CD14-positive monocyte (primary cell): ENCODE measurements at regions not wholly inside any gene's neighbourhood (a gene's known extent, or its start where the extent isn't known, plus 50 kb on each side); places are given as distances from the start of the nearest gene placed in this dataset.

ENCODE experiments used
- DNase-seq, 3 donors: peaks; one replicate each; pipeline ENCODE4 v3.0.0-alpha.2; 2011 to 2022
- H2AFZ ChIP-seq: 2 replicates; pipeline ENCODE4 v1.6.0; 2012; ENCODE audit warnings: mild to moderate bottlenecking, low read depth, low read length, inconsistent platforms; ENCODE audit not compliant: insufficient read depth, poor library complexity, severe bottlenecking
- H3K27ac ChIP-seq, 2 donors: 1 replicate in 1 of 2; 2 replicates in 1 of 2; pipeline ENCODE4 v1.5.1; 2012 to 2013; ENCODE audit warnings: low read length in 2 of 2, control low read depth in 1 of 2, inconsistent platforms in 1 of 2, low read depth in 1 of 2, mild to moderate bottlenecking in 1 of 2
- H3K27me3 ChIP-seq, 2 donors: one replicate each; pipeline versions ENCODE4 v1.6.0 to v1.6.1; 2011 to 2013; ENCODE audit warnings: low read length in 2 of 2; ENCODE audit not compliant: control insufficient read depth in 2 of 2, insufficient read depth in 2 of 2
- H3K36me3 ChIP-seq, 2 donors: replicated peaks in 1 of 2; 1 replicate in 1 of 2; 2 replicates in 1 of 2; pipeline versions ENCODE4 v1.5.1 to v1.6.1; 2012 to 2013; ENCODE audit warnings: low read length in 2 of 2, control low read depth in 1 of 2, inconsistent platforms in 1 of 2, mild to moderate bottlenecking in 1 of 2; ENCODE audit not compliant: insufficient read depth in 2 of 2, control insufficient read depth in 1 of 2
- H3K4me1 ChIP-seq, 2 donors: 1 replicate in 1 of 2; 2 replicates in 1 of 2; pipeline versions ENCODE4 v1.5.1 to v1.6.1; 2012 to 2013; ENCODE audit warnings: low read length in 2 of 2, control low read depth in 1 of 2, inconsistent platforms in 1 of 2, mild to moderate bottlenecking in 1 of 2, moderate library complexity in 1 of 2; ENCODE audit not compliant: insufficient read depth in 2 of 2, control insufficient read depth in 1 of 2
- H3K4me2 ChIP-seq: replicated peaks from 2 replicates; pipeline ENCODE3; 2012; ENCODE audit warnings: low read length, moderate library complexity, mild to moderate bottlenecking; ENCODE audit not compliant: poor library complexity, severe bottlenecking; ENCODE audit errors: extremely low read depth
- H3K4me3 ChIP-seq, 3 experiments: fragments of 200-600 bp in 1 of 3; sonication (generic) in 1 of 3; replicated peaks in 1 of 3; 1 replicate in 2 of 3; 2 replicates in 1 of 3; pipeline ENCODE4 v1.5.1; 2011 to 2013; ENCODE audit warnings: low read length in 3 of 3, mild to moderate bottlenecking in 3 of 3, control low read depth in 2 of 3, low read depth in 2 of 3, inconsistent platforms in 1 of 3, moderate library complexity in 1 of 3
- H3K79me2 ChIP-seq: 2 replicates; pipeline ENCODE4 v1.6.0; 2012; ENCODE audit warnings: mild to moderate bottlenecking, control low read depth, inconsistent platforms, low read length, moderate library complexity; ENCODE audit not compliant: insufficient read depth
- H3K9ac ChIP-seq: 2 replicates; pipeline ENCODE4 v1.6.0; 2017; ENCODE audit warnings: low read length, mild to moderate bottlenecking; ENCODE audit not compliant: insufficient read depth, poor library complexity, severe bottlenecking
- H3K9me3 ChIP-seq, 2 donors: replicated peaks in 1 of 2; 1 replicate in 1 of 2; 2 replicates in 1 of 2; pipeline versions ENCODE4 v1.5.1 to v1.6.1; 2012 to 2013; ENCODE audit warnings: low read length in 2 of 2, control low read depth in 1 of 2; ENCODE audit not compliant: control insufficient read depth in 1 of 2, insufficient read depth in 1 of 2
- H4K20me1 ChIP-seq: 2 replicates; pipeline ENCODE4 v1.6.0; 2012; ENCODE audit warnings: mild to moderate bottlenecking, low read length, control low read depth, moderate library complexity; ENCODE audit not compliant: insufficient read depth
- H3K27ac Mint-ChIP-seq, 7 donors: one replicate each; pipeline ENCODE4 v1.8.0; 2020; ENCODE audit warnings: mild to moderate bottlenecking in 7 of 7, mixed read lengths in 7 of 7, moderate library complexity in 6 of 7, inconsistent platforms in 2 of 7
- H3K27me3 Mint-ChIP-seq, 3 donors: one replicate each; pipeline ENCODE4 v1.8.0; 2021 to 2022; ENCODE audit warnings: low read depth in 3 of 3, mild to moderate bottlenecking in 3 of 3, mixed read lengths in 3 of 3, moderate library complexity in 3 of 3, inconsistent platforms in 1 of 3
- H3K36me3 Mint-ChIP-seq, 2 donors: one replicate each; pipeline ENCODE4 v1.8.0; 2020; ENCODE audit warnings: mixed read lengths in 2 of 2, inconsistent platforms in 1 of 2, mild to moderate bottlenecking in 1 of 2
- H3K4me1 Mint-ChIP-seq: one replicate; pipeline ENCODE4 v1.8.0; 2020; ENCODE audit warnings: mild to moderate bottlenecking, mixed read lengths
- H3K4me3 Mint-ChIP-seq, 2 donors: one replicate each; pipeline ENCODE4 v1.8.0; 2020; ENCODE audit warnings: mild to moderate bottlenecking in 2 of 2, mixed read lengths in 2 of 2, moderate library complexity in 1 of 2
- H3K9me3 Mint-ChIP-seq, 7 donors: one replicate each; pipeline ENCODE4 v1.8.0; 2020 to 2022; ENCODE audit warnings: mixed read lengths in 7 of 7, mild to moderate bottlenecking in 6 of 7, moderate library complexity in 6 of 7, inconsistent platforms in 2 of 7
- CTCF ChIP-seq: fragments of 200-600 bp; IDR thresholded peaks from one replicate; pipeline ENCODE4 v1.8.0; 2022; ENCODE audit warnings: antibody characterized with exemption, mild to moderate bottlenecking
- WGBS: methylation state at CpG from one replicate; pipeline ENCODE4 v1.1.5; 2013; ENCODE audit warnings: missing lambda C conversion rate; ENCODE audit not compliant: insufficient coverage; 5-methylcytosine and 5-hydroxymethylcytosine counted together
- intact Hi-C, 2 donors: fragments of 100-400 bp; cut with micrococcal nuclease; formaldehyde crosslinking; loops; one replicate each; pipeline versions ENCODE4 v1.15.0 to v1.15.1; 2023

- peaks cover 0 to 5% (median 4%) of the 10 kb centered on the region in 3 donors for H3K27me3 Mint-ChIP-seq
- WGBS = no CpG with 5 or more reads among the region's 1 CpG
- Histone ChIP-seq H3K9ac (no peak overlapping the region), H4K20me1 (no peaks in the 10 kb centered on the region), H3K27me3 (no peaks in the 10 kb centered on the region), H3K4me2 (no peak overlapping the region), H3K9me3 (no peaks in the 10 kb centered on the region), H3K27ac (no peak overlapping the region), H3K4me1 (no peaks in the 10 kb centered on the region), H3K4me3 (no peak overlapping the region), H3K79me2 (no peaks in the 10 kb centered on the region), H2AFZ (no peak overlapping the region), H3K36me3 (no peaks in the 10 kb centered on the region)
- H3K27ac Mint-ChIP-seq = no peak overlapping the region
- H3K4me3 Mint-ChIP-seq = no peak overlapping the region
- no peak for DNase-seq
- intact Hi-C loops = no loop called here
- peaks cover 3 to 25% (median 7%) of the 10 kb centered on the region in 7 donors for H3K9me3 Mint-ChIP-seq
- no peaks in the 10 kb centered on the region for H3K4me1 Mint-ChIP-seq
- H3K36me3 Mint-ChIP-seq = no peaks in the 10 kb centered on the region
- no peak for TF ChIP-seq CTCF
Observed at GRCh38 chr2:120456867-120457266, 110.9 kb downstream of the INHBB start.

- DNase-seq = no peak
- Histone ChIP-seq H3K27ac (no peak overlapping the region), H3K79me2 (no peaks in the 10 kb centered on the region), H2AFZ (no peak overlapping the region), H3K27me3 (no peaks in the 10 kb centered on the region), H3K36me3 (no peaks in the 10 kb centered on the region), H3K9ac (no peak overlapping the region), H3K4me1 (no peaks in the 10 kb centered on the region), H3K9me3 (no peaks in the 10 kb centered on the region), H4K20me1 (no peaks in the 10 kb centered on the region), H3K4me2 (no peak overlapping the region), H3K4me3 (no peak overlapping the region)
- no peak for TF ChIP-seq CTCF
- no peaks in the 10 kb centered on the region for H3K36me3 Mint-ChIP-seq
- peaks cover 0 to 15% (median 1%) of the 10 kb centered on the region in 3 donors for H3K27me3 Mint-ChIP-seq
- H3K9me3 Mint-ChIP-seq = peaks cover 3 to 25% (median 9%) of the 10 kb centered on the region in 7 donors
- 93% methylated on average over 8 of the region's 8 CpGs for WGBS
- no peak overlapping the region for H3K27ac Mint-ChIP-seq
- intact Hi-C loops = no loop called here
- no peak overlapping the region for H3K4me3 Mint-ChIP-seq
- no peaks in the 10 kb centered on the region for H3K4me1 Mint-ChIP-seq
Observed at GRCh38 chr2:120460511-120460910, 114.6 kb downstream of the INHBB start.
